ENCODE measurements at regions not wholly inside any gene's neighbourhood (a gene's known extent, or its start where the extent isn't known, plus 50 kb on each side); places are given as distances from the start of the nearest gene placed in this dataset.

DNA sequence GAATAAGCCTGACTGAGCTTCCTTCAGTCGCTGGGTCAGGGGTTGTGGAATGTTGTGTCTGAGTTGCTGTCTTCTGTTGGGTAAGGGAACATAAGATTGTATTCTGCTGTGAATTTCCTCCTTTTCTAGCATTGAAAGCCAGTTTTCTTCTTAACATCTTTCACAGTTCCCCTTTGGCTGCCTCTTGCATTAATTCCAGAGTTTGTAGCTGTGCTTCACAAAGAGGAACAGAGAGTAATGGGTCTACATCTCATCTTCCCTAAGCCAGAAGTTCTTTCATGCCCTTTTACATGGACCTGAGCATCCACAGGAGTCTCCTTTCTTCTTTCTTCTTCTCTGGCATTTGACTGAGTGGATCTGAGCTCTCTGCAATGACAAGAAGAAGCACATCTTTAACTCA lies 686.8 kb downstream of the KCTD16 start:
- Mint-ChIP-seq H3K27ac (no peak overlapping the region), H3K36me3 (ENCODE audit: low read depth) (no peaks in the 10 kb centered on the region)
- intact Hi-C loops (cut with micrococcal nuclease), result no loop called here

DNA sequence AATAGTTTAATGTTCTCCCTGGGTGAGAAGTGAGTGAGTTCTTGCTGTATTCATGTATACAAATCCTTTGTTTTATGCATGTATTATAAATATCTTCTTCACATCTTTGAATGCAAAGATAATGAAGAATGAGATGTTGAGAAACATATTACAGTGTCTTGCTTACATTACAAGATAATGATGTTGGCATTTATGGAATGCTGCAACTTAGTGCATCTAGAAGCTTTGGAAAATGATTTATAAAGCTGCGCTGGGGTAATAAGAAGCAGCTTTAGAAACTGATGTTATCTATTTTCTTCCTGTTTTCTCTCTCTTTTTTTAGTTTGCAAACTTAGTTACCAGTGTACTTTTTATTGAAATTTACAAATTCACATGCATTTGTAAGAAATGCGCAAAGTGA lies 673.4 kb downstream of the KCTD16 start:
- Mint-ChIP-seq H3K4me3 (ENCODE audit: low read depth) (no peak overlapping the region), H3K36me3 (ENCODE audit: low read depth) (no peaks in the 10 kb centered on the region), H3K9me3 (peaks cover 19% of the 10 kb centered on the region), H3K27ac (no peak overlapping the region), H3K27me3 (ENCODE audit: low read depth) (no peaks in the 10 kb centered on the region), H3K4me1 (ENCODE audit: low read depth) (no peaks in the 10 kb centered on the region)
- intact Hi-C loops (cut with micrococcal nuclease), result no loop called here
- DNase-seq (ENCODE audit: low spot score), result no peak

More for the DNA sequence above, 686.8 kb downstream of the KCTD16 start:
- Mint-ChIP-seq H3K27me3 (ENCODE audit: low read depth) (no peaks in the 10 kb centered on the region), H3K4me3 (ENCODE audit: low read depth) (no peak overlapping the region), H3K9me3 (peaks cover 22% of the 10 kb centered on the region), H3K4me1 (ENCODE audit: low read depth) (no peaks in the 10 kb centered on the region)
- no peak for DNase-seq (ENCODE audit: low spot score)

GRCh38 chr5:144832416-144832815 lies 661.7 kb downstream of the KCTD16 start:
- Mint-ChIP-seq H3K27me3 (ENCODE audit: low read depth) (no peaks in the 10 kb centered on the region), H3K4me3 (ENCODE audit: low read depth) (no peak overlapping the region), H3K9me3 (peaks cover 16% of the 10 kb centered on the region), H3K27ac (no peak overlapping the region), H3K4me1 (ENCODE audit: low read depth) (no peaks in the 10 kb centered on the region), H3K36me3 (ENCODE audit: low read depth) (no peaks in the 10 kb centered on the region)
- DNase-seq (ENCODE audit: low spot score), result no peak
- intact Hi-C loops (cut with micrococcal nuclease), result no loop called here

- H3K27me3 Mint-ChIP-seq (ENCODE audit: low read depth), result no peaks in the 10 kb centered on the region
- intact Hi-C loops (cut with micrococcal nuclease), result no loop called here
- H3K4me3 Mint-ChIP-seq (ENCODE audit: low read depth), result no peak overlapping the region
- H3K9me3 Mint-ChIP-seq, result peaks cover 12% of the 10 kb centered on the region
- H3K36me3 Mint-ChIP-seq (ENCODE audit: low read depth), result no peaks in the 10 kb centered on the region
- DNase-seq (ENCODE audit: low spot score), result no peak
- H3K27ac Mint-ChIP-seq, result no peak overlapping the region
- no peaks in the 10 kb centered on the region for H3K4me1 Mint-ChIP-seq (ENCODE audit: low read depth)
Measured at GRCh38 chr5:144831650-144832049, 661.0 kb downstream of the KCTD16 start.

DNA sequence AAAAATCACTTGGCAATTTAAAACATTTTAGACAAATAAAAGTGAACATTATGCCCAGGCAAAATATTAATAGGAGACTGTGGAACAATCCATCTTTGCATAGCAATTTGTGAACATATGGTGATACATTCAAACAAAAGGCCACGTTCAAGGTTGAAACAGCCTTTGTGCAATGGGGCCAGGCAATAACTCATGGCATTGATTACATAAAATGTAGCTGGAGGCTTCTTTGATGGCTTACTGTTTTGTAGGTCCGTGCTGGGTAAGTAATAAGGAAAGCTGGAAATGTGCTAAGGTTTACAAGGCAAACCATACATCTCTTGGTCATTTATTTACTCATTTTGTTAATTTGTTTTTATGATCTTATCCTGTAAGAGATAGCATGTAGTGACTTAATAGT lies 651.8 kb downstream of the KCTD16 start:
- Mint-ChIP-seq H3K4me3 (ENCODE audit: low read depth) (no peak overlapping the region), H3K9me3 (peaks cover 6% of the 10 kb centered on the region), H3K27ac (no peak overlapping the region), H3K36me3 (ENCODE audit: low read depth) (no peaks in the 10 kb centered on the region), H3K27me3 (ENCODE audit: low read depth) (no peaks in the 10 kb centered on the region), H3K4me1 (ENCODE audit: low read depth) (no peaks in the 10 kb centered on the region)
- no peak for DNase-seq (ENCODE audit: low spot score)
- intact Hi-C loops (cut with micrococcal nuclease), result no loop called here

GRCh38 chr5:144820278-144820677 lies 649.6 kb downstream of the KCTD16 start:
- peaks cover 9% of the 10 kb centered on the region for H3K9me3 Mint-ChIP-seq

GRCh38 chr5:144815131-144815530 lies 644.5 kb downstream of the KCTD16 start:
- Mint-ChIP-seq H3K9me3 (peaks cover 9% of the 10 kb centered on the region), H3K4me1 (ENCODE audit: low read depth) (no peaks in the 10 kb centered on the region), H3K36me3 (ENCODE audit: low read depth) (no peaks in the 10 kb centered on the region), H3K27ac (no peak overlapping the region), H3K4me3 (ENCODE audit: low read depth) (no peak overlapping the region), H3K27me3 (ENCODE audit: low read depth) (no peaks in the 10 kb centered on the region)
- intact Hi-C loops (cut with micrococcal nuclease), result no loop called here
- no peak for DNase-seq (ENCODE audit: low spot score)

More at GRCh38 chr5:144820278-144820677, 649.6 kb downstream of the KCTD16 start:
- Mint-ChIP-seq H3K36me3 (ENCODE audit: low read depth) (no peaks in the 10 kb centered on the region), H3K27ac (no peak overlapping the region), H3K27me3 (ENCODE audit: low read depth) (no peaks in the 10 kb centered on the region), H3K4me3 (ENCODE audit: low read depth) (no peak overlapping the region), H3K4me1 (ENCODE audit: low read depth) (no peaks in the 10 kb centered on the region)
- DNase-seq (ENCODE audit: low spot score), result no peak
- intact Hi-C loops (cut with micrococcal nuclease), result no loop called here

DNA sequence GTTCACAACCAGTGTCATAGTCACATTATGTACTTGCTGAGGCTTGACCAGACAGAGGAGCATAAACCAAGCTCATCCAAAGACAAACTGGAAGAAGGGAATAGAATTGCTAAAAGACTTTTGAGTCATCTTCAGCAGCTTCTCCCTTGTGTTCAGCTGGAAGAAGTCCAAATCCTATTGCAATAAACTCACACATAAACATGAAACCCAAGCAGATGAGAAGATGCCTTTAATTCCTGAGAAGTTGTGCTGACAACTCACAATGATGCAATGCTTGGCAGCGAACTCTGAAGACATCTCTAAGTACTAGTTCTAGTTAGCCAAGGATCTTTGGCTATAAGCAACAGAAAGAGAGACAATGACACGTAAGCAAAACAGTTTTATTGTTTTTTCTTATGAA lies 642.1 kb downstream of the KCTD16 start:
- Mint-ChIP-seq H3K4me1 (ENCODE audit: low read depth) (no peaks in the 10 kb centered on the region), H3K27me3 (ENCODE audit: low read depth) (no peaks in the 10 kb centered on the region), H3K36me3 (ENCODE audit: low read depth) (no peaks in the 10 kb centered on the region), H3K9me3 (peaks cover 12% of the 10 kb centered on the region), H3K4me3 (ENCODE audit: low read depth) (no peak overlapping the region), H3K27ac (no peak overlapping the region)
- intact Hi-C loops (cut with micrococcal nuclease), result no loop called here
- no peak for DNase-seq (ENCODE audit: low spot score)

DNA sequence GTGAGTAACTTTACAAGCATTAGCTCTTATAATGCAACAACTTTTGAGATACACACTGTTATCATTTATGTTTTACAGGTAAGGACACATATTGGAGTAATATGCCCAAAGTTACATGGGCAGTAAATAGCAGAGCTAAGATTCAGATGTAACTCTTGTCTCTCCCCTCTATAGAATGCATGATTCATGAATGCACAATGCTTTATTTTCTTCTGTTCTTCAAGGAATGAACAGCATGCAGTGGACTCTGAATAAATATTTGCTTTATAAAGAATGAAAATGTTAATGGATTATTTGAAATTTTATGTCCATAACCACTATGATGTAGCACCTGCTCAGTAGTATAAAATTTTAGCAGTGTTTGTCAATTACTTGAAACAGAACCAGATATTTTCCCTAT lies 629.5 kb downstream of the KCTD16 start:
- Mint-ChIP-seq H3K4me3 (ENCODE audit: low read depth) (no peak overlapping the region), H3K27ac (no peak overlapping the region), H3K9me3 (no peaks in the 10 kb centered on the region), H3K4me1 (ENCODE audit: low read depth) (no peaks in the 10 kb centered on the region), H3K27me3 (ENCODE audit: low read depth) (no peaks in the 10 kb centered on the region), H3K36me3 (ENCODE audit: low read depth) (no peaks in the 10 kb centered on the region)
- intact Hi-C loops (cut with micrococcal nuclease), result no loop called here
- DNase-seq (ENCODE audit: low spot score), result no peak

DNA sequence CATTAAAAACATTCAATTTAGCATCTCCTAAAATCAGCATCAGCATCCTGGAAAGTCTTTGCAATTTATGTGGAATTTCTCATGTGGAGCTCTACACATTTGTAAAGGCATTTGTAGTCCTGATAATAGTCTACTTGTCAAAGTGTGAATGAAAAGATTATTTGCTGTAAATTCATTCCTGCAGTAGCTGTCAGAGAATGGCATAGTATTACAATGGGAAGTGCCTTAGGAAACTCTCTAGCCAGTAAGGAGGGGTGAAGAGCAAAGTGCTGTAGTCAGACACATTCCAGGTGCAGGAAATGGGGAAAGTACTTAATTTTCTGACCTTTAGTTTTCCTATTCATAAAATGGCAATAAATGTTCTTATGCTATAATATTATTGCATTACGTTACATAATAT lies 627.9 kb downstream of the KCTD16 start:
- intact Hi-C loops (cut with micrococcal nuclease), result no loop called here
- peaks cover 9% of the 10 kb centered on the region for H3K9me3 Mint-ChIP-seq
- no peak for DNase-seq (ENCODE audit: low spot score)

DNA sequence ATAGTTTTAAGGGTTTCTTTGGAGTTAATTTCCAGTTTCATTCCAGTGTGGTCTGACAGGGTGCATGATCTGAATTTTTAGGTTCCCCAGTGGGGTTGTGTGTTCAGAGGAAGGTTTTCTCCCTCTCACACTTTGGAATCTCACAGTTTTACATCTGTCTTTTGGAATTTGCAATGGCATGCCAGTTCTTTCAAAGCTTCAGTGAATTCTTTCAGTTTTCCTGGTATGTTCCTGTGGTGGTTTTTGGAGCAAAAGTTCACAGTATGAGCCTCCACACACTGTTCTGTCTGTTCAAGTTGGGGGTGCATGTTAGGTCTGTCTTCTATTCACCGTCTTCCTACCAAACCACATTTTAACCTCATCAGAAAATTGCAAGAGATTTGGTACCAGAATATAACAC lies 624.2 kb downstream of the KCTD16 start:
- Mint-ChIP-seq H3K27me3 (ENCODE audit: low read depth) (no peaks in the 10 kb centered on the region), H3K27ac (no peak overlapping the region), H3K9me3 (peaks cover 24% of the 10 kb centered on the region), H3K36me3 (ENCODE audit: low read depth) (no peaks in the 10 kb centered on the region), H3K4me3 (ENCODE audit: low read depth) (no peak overlapping the region), H3K4me1 (ENCODE audit: low read depth) (no peaks in the 10 kb centered on the region)
- intact Hi-C loops (cut with micrococcal nuclease), result no loop called here
- DNase-seq (ENCODE audit: low spot score), result no peak

More for the DNA sequence above, 627.9 kb downstream of the KCTD16 start:
- Mint-ChIP-seq H3K4me3 (ENCODE audit: low read depth) (no peak overlapping the region), H3K27me3 (ENCODE audit: low read depth) (no peaks in the 10 kb centered on the region), H3K4me1 (ENCODE audit: low read depth) (no peaks in the 10 kb centered on the region), H3K36me3 (ENCODE audit: low read depth) (no peaks in the 10 kb centered on the region), H3K27ac (no peak overlapping the region)

- H3K27me3 Mint-ChIP-seq (ENCODE audit: low read depth), result no peaks in the 10 kb centered on the region
- no peaks in the 10 kb centered on the region for H3K4me1 Mint-ChIP-seq (ENCODE audit: low read depth)
- intact Hi-C loops (cut with micrococcal nuclease), result no loop called here
- no peak overlapping the region for H3K4me3 Mint-ChIP-seq (ENCODE audit: low read depth)
- no peak overlapping the region for H3K27ac Mint-ChIP-seq
- no peak for DNase-seq (ENCODE audit: low spot score)
- H3K36me3 Mint-ChIP-seq (ENCODE audit: low read depth), result no peaks in the 10 kb centered on the region
- H3K9me3 Mint-ChIP-seq, result peaks cover 22% of the 10 kb centered on the region
Measured at GRCh38 chr5:144788556-144788955, 617.9 kb downstream of the KCTD16 start.

DNA sequence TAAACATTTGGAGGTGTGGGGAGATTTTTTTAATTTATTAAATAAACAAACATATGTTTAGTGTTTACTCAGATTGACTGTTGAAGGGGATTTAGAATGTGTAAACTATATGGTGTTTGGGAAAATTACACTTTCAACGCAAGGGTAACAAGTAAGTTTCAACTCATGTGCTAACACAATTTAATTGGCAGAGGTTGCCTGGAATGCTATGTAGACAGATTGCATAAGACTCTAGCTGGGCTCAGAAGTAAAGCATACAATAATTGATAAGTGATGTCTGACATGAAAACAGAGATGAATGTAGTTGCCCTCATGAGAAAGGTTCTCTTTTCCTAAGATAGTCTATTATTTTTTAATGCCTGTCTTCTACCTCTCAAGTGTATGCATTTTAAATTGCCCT lies 617.4 kb downstream of the KCTD16 start:
- peaks cover 19% of the 10 kb centered on the region for H3K9me3 Mint-ChIP-seq
- no peaks in the 10 kb centered on the region for H3K27me3 Mint-ChIP-seq (ENCODE audit: low read depth)
- intact Hi-C loops (cut with micrococcal nuclease), result no loop called here
- H3K4me3 Mint-ChIP-seq (ENCODE audit: low read depth), result no peak overlapping the region
- H3K36me3 Mint-ChIP-seq (ENCODE audit: low read depth), result no peaks in the 10 kb centered on the region
- no peaks in the 10 kb centered on the region for H3K4me1 Mint-ChIP-seq (ENCODE audit: low read depth)
- DNase-seq (ENCODE audit: low spot score), result no peak
- H3K27ac Mint-ChIP-seq, result no peak overlapping the region

DNA sequence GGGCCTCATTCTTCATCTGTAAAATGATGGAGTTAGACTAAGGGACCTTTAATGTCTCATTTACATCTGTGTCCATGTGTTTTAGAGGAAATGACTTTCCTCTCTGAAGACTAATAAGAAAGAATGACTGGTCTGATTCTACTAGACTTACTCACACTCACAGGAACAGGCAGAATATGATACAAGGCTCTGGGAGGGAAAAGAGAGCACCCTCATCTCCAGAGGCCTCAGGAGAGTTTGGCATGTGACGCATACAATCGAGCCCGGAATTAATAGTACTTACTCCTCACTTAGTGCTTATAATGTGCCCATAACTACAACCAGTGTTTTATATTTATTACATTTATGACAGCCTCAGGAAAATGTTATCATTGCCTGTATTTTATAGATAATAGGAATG lies 608.7 kb downstream of the KCTD16 start:
- intact Hi-C loops (cut with micrococcal nuclease), result no loop called here
- Mint-ChIP-seq H3K4me1 (ENCODE audit: low read depth) (no peaks in the 10 kb centered on the region), H3K4me3 (ENCODE audit: low read depth) (no peak overlapping the region), H3K27ac (no peak overlapping the region), H3K27me3 (ENCODE audit: low read depth) (no peaks in the 10 kb centered on the region), H3K36me3 (ENCODE audit: low read depth) (no peaks in the 10 kb centered on the region), H3K9me3 (peaks cover 6% of the 10 kb centered on the region)
- no peak for DNase-seq (ENCODE audit: low spot score)
